Liver (tissue), 8 donors: ENCODE measurements at regions not wholly inside any gene's neighbourhood (a gene's known extent, or its start where the extent isn't known, plus 50 kb on each side); places are given as distances from the start of the nearest gene placed in this dataset.

Experiments
- DNase-seq: peaks from one replicate; pipeline ENCODE4 v3.0.0-alpha.2; 2017; ENCODE audit warnings: low spot score
- H3K27ac ChIP-seq, 2 donors: one replicate each; pipeline ENCODE4 v1.7.0; 2013; ENCODE audit warnings: inconsistent platforms in 2 of 2, low read length in 2 of 2, control low read depth in 1 of 2, low read depth in 1 of 2, mild to moderate bottlenecking in 1 of 2
- H3K27me3 ChIP-seq, 4 donors: one replicate each; pipeline versions ENCODE4 v1.6.1 to v1.7.0; 2013; ENCODE audit warnings: low read length in 3 of 4, inconsistent platforms in 1 of 4, mild to moderate bottlenecking in 1 of 4, moderate library complexity in 1 of 4; ENCODE audit not compliant: control insufficient read depth in 4 of 4, insufficient read depth in 4 of 4
- H3K36me3 ChIP-seq, 4 donors: one replicate each; pipeline versions ENCODE4 v1.6.1 to v1.7.0; 2013; ENCODE audit warnings: low read length in 3 of 4, mild to moderate bottlenecking in 3 of 4, low read depth in 1 of 4, moderate library complexity in 1 of 4; ENCODE audit not compliant: control insufficient read depth in 4 of 4, insufficient read depth in 3 of 4
- H3K4me1 ChIP-seq, 4 donors: one replicate each; pipeline versions ENCODE4 v1.6.1 to v1.7.0; 2013; ENCODE audit warnings: low read length in 3 of 4, mild to moderate bottlenecking in 3 of 4, moderate library complexity in 1 of 4; ENCODE audit not compliant: control insufficient read depth in 4 of 4, insufficient read depth in 4 of 4
- H3K4me3 ChIP-seq, 3 donors: one replicate each; pipeline versions ENCODE4 v1.6.1 to v1.7.0; 2013; ENCODE audit warnings: low read length in 3 of 3, control low read depth in 1 of 3, low read depth in 1 of 3, mild to moderate bottlenecking in 1 of 3
- H3K9ac ChIP-seq, 2 donors: one replicate each; pipeline ENCODE4 v1.7.0; 2013; ENCODE audit warnings: low read length in 2 of 2, mild to moderate bottlenecking in 2 of 2, moderate library complexity in 2 of 2, control low read depth in 1 of 2, low read depth in 1 of 2
- H3K9me3 ChIP-seq, 4 donors: one replicate each; pipeline versions ENCODE4 v1.6.1 to v1.7.0; 2013; ENCODE audit warnings: low read length in 3 of 4; ENCODE audit not compliant: control insufficient read depth in 4 of 4
- EGR1 ChIP-seq, 2 donors: IDR thresholded peaks; 2 replicates each; pipeline ENCODE4 v1.6.1; 2016 to 2018; ENCODE audit warnings: antibody characterized with exemption in 2 of 2, low read depth in 2 of 2
- FOXA1 ChIP-seq: IDR thresholded peaks from 2 replicates; pipeline ENCODE4 v1.6.1; 2016; ENCODE audit warnings: antibody characterized with exemption
- FOXA2 ChIP-seq: IDR thresholded peaks from 2 replicates; pipeline ENCODE4 v1.6.1; 2016; ENCODE audit warnings: antibody characterized with exemption
- GABPA ChIP-seq, 2 donors: IDR thresholded peaks in 1 of 2; conservative IDR thresholded peaks in 1 of 2; 2 replicates each; pipeline ENCODE4 v1.6.1; 2016; ENCODE audit warnings: antibody characterized with exemption in 2 of 2, mild to moderate bottlenecking in 1 of 2, moderate library complexity in 1 of 2
- HNF4A ChIP-seq, 2 donors: conservative IDR thresholded peaks; 2 replicates each; pipeline ENCODE4 v1.6.1; 2016; ENCODE audit warnings: antibody characterized with exemption in 2 of 2, mild to moderate bottlenecking in 2 of 2
- HNF4G ChIP-seq: IDR thresholded peaks from 2 replicates; pipeline ENCODE4 v1.6.1; 2016; ENCODE audit warnings: antibody characterized with exemption
- JUND ChIP-seq, 2 donors: IDR thresholded peaks; 2 replicates each; pipeline ENCODE4 v1.6.1; 2016; ENCODE audit warnings: antibody characterized with exemption in 2 of 2
- NR2F2 ChIP-seq: IDR thresholded peaks from 2 replicates; pipeline ENCODE4 v1.6.1; 2016; ENCODE audit warnings: antibody characterized with exemption
- RAD21 ChIP-seq, 2 donors: IDR thresholded peaks; 2 replicates each; pipeline ENCODE4 v1.6.1; 2016; ENCODE audit warnings: antibody characterized with exemption in 2 of 2, mild to moderate bottlenecking in 2 of 2
- RXRA ChIP-seq, 2 donors: IDR thresholded peaks; 2 replicates each; pipeline ENCODE4 v1.6.1; 2017 to 2018; ENCODE audit warnings: antibody characterized with exemption in 2 of 2, mild to moderate bottlenecking in 1 of 2
- SP1 ChIP-seq: IDR thresholded peaks from 2 replicates; pipeline ENCODE4 v1.6.1; 2018; ENCODE audit warnings: antibody characterized with exemption, mild to moderate bottlenecking
- TAF1 ChIP-seq: conservative IDR thresholded peaks from 2 replicates; pipeline ENCODE4 v1.6.1; 2016; ENCODE audit warnings: antibody characterized with exemption, mild to moderate bottlenecking
- YY1 ChIP-seq: IDR thresholded peaks from 2 replicates; pipeline ENCODE4 v1.6.1; 2016; ENCODE audit warnings: antibody characterized with exemption, mild to moderate bottlenecking
- WGBS: extraction: QIAGEN DNeasy Blood & Tissue Kit; methylation state at CpG from one replicate; pipeline ENCODE4 v1.1.7; 2013; 5-methylcytosine and 5-hydroxymethylcytosine counted together
- TF ChIP-seq, protein P1 (sequence below): IDR thresholded peaks from 2 replicates; pipeline ENCODE4 v1.6.1; 2016; ENCODE audit warnings: antibody characterized with exemption
- TF ChIP-seq, protein P2 (sequence below): IDR thresholded peaks from 2 replicates; pipeline ENCODE4 v1.6.1; 2016; ENCODE audit warnings: antibody characterized with exemption
- TF ChIP-seq, protein P3 (sequence below): IDR thresholded peaks from 2 replicates; pipeline ENCODE4 v1.6.1; 2016; ENCODE audit warnings: antibody characterized with exemption
- TF ChIP-seq, protein P4 (sequence below): IDR thresholded peaks from 2 replicates; pipeline ENCODE4 v1.6.1; 2016; ENCODE audit warnings: antibody characterized with exemption, mild to moderate bottlenecking
- TF ChIP-seq, protein P5 (sequence below): fragments of 150-350 bp; IDR thresholded peaks from 2 replicates; pipeline ENCODE4 v1.5.1; 2017; ENCODE audit warnings: improper control_type of control experiment, low read depth, low read length; ENCODE audit not compliant: missing input control
- donor health status: healthy.
- donor health status: healthy.
- donor health status: healthy.
- donor health status: healthy.
- donor health status: healthy.

DNA sequence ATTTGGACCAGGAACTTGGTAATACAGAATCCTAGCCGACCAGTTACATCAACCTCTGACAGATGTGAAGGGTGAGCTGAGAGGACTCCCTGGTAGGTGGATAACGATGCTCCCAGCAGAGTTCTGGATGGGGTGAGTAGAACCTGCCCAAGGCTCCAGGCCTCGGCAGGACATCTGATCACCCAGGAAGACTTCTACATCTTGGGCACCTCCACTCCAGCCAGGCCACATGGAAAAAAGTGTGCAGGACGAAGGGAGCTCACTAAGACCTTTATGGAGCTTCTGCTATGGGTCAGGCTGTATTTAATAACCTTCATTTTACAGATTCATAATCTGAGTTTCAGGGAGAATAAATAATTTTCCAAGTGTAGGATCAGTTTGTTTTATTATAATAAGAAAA is 1028.7 kb downstream of the BCL11B start:
- Histone ChIP-seq H3K9ac (no peak overlapping the region), H3K36me3 (no peaks in the 10 kb centered on the region), H3K4me1 (no peaks in the 10 kb centered on the region), H3K4me3 (no peak overlapping the region), H3K27me3 (peaks cover 0 to 4% (median 0%) of the 10 kb centered on the region in 4 donors), H3K9me3 (no peaks in the 10 kb centered on the region), H3K27ac (no peak overlapping the region)
- no peak for DNase-seq
- TF ChIP-seq, protein P1, sequence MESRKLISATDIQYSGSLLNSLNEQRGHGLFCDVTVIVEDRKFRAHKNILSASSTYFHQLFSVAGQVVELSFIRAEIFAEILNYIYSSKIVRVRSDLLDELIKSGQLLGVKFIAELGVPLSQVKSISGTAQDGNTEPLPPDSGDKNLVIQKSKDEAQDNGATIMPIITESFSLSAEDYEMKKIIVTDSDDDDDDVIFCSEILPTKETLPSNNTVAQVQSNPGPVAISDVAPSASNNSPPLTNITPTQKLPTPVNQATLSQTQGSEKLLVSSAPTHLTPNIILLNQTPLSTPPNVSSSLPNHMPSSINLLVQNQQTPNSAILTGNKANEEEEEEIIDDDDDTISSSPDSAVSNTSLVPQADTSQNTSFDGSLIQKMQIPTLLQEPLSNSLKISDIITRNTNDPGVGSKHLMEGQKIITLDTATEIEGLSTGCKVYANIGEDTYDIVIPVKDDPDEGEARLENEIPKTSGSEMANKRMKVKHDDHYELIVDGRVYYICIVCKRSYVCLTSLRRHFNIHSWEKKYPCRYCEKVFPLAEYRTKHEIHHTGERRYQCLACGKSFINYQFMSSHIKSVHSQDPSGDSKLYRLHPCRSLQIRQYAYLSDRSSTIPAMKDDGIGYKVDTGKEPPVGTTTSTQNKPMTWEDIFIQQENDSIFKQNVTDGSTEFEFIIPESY = no peak
- no peak for TF ChIP-seq HNF4A (conservative IDR thresholded peaks at IDR 0.05)
- no peak for TF ChIP-seq JUND (IDR thresholded peaks at IDR 0.05)
- TF ChIP-seq, protein P2, sequence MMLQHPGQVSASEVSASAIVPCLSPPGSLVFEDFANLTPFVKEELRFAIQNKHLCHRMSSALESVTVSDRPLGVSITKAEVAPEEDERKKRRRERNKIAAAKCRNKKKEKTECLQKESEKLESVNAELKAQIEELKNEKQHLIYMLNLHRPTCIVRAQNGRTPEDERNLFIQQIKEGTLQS = no peak
- TF ChIP-seq GABPA (IDR thresholded peaks at IDR 0.05 in 1 of 2, conservative IDR thresholded peaks at IDR 0.05 in 1 of 2) = no peak
- TF ChIP-seq RXRA (IDR thresholded peaks at IDR 0.05) = no peak
- TF ChIP-seq, protein P3, sequence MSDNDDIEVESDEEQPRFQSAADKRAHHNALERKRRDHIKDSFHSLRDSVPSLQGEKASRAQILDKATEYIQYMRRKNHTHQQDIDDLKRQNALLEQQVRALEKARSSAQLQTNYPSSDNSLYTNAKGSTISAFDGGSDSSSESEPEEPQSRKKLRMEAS = no peak
- WGBS = 67% methylated on average over 4 of the region's 4 CpGs

DNA sequence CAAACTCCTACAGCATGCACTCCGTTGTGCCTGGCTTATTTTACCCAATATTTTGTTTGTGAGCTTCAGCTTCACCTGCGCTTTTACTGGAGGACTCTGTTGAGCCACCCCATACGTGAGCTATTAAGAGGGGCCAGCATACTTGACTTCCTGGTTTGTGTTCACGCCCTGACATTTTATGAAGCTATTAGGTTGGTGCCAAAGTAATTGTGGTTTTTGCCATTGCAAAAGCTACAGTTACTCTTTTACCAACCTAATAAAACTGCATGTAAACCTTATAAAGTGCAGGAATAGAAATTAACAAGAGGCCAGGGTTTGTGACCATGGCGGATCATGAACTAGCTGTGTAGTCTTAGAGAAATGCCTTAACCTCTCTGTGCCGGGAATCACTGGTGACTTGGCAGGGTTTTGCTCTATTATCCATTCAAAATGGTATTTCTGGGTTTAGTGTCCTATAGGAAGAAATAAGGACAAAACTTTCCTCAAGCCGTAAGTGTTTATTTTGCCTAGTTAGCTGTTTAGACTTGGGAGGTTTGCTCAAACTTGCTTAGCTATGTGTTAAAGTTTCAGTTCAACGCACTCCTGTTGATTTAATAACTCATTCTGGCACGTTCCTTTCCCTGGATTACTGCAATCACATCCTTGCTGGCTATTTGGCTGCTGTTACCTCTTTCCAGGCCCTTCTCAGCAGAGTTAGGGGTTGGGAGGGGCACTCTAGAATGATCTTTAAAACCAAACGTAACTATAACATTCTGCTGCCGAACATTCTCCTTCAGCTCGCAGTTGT is 1027.6 kb downstream of the BCL11B start:
- Histone ChIP-seq H3K36me3 (no peaks in the 10 kb centered on the region), H3K9ac (no peak overlapping the region), H3K4me3 (no peak overlapping the region), H3K27me3 (peaks cover 0 to 4% (median 0%) of the 10 kb centered on the region in 4 donors), H3K4me1 (no peaks in the 10 kb centered on the region), H3K9me3 (no peaks in the 10 kb centered on the region), H3K27ac (no peak overlapping the region)
- no peak for DNase-seq
- WGBS = 70% methylated on average over 12 of the region's 12 CpGs
- TF ChIP-seq RXRA (IDR thresholded peaks at IDR 0.05) = no peak
- TF ChIP-seq, protein P2 = no peak
- TF ChIP-seq YY1 = no peak
- TF ChIP-seq GABPA (IDR thresholded peaks at IDR 0.05 in 1 of 2, conservative IDR thresholded peaks at IDR 0.05 in 1 of 2) = no peak
- TF ChIP-seq SP1 = no peak
- TF ChIP-seq EGR1 (IDR thresholded peaks at IDR 0.05; ENCODE audit: low read depth in 2 of 2) = no peak
- TF ChIP-seq, protein P1 = no peak
- TF ChIP-seq HNF4G = no peak
- no peak for TF ChIP-seq FOXA2
- TF ChIP-seq, protein P4, sequence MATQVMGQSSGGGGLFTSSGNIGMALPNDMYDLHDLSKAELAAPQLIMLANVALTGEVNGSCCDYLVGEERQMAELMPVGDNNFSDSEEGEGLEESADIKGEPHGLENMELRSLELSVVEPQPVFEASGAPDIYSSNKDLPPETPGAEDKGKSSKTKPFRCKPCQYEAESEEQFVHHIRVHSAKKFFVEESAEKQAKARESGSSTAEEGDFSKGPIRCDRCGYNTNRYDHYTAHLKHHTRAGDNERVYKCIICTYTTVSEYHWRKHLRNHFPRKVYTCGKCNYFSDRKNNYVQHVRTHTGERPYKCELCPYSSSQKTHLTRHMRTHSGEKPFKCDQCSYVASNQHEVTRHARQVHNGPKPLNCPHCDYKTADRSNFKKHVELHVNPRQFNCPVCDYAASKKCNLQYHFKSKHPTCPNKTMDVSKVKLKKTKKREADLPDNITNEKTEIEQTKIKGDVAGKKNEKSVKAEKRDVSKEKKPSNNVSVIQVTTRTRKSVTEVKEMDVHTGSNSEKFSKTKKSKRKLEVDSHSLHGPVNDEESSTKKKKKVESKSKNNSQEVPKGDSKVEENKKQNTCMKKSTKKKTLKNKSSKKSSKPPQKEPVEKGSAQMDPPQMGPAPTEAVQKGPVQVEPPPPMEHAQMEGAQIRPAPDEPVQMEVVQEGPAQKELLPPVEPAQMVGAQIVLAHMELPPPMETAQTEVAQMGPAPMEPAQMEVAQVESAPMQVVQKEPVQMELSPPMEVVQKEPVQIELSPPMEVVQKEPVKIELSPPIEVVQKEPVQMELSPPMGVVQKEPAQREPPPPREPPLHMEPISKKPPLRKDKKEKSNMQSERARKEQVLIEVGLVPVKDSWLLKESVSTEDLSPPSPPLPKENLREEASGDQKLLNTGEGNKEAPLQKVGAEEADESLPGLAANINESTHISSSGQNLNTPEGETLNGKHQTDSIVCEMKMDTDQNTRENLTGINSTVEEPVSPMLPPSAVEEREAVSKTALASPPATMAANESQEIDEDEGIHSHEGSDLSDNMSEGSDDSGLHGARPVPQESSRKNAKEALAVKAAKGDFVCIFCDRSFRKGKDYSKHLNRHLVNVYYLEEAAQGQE = no peak
- no peak for TF ChIP-seq HNF4A (conservative IDR thresholded peaks at IDR 0.05)
- TF ChIP-seq RAD21 (IDR thresholded peaks at IDR 0.05) = no peak
- TF ChIP-seq, protein P3 = no peak
- TF ChIP-seq, protein P5, sequence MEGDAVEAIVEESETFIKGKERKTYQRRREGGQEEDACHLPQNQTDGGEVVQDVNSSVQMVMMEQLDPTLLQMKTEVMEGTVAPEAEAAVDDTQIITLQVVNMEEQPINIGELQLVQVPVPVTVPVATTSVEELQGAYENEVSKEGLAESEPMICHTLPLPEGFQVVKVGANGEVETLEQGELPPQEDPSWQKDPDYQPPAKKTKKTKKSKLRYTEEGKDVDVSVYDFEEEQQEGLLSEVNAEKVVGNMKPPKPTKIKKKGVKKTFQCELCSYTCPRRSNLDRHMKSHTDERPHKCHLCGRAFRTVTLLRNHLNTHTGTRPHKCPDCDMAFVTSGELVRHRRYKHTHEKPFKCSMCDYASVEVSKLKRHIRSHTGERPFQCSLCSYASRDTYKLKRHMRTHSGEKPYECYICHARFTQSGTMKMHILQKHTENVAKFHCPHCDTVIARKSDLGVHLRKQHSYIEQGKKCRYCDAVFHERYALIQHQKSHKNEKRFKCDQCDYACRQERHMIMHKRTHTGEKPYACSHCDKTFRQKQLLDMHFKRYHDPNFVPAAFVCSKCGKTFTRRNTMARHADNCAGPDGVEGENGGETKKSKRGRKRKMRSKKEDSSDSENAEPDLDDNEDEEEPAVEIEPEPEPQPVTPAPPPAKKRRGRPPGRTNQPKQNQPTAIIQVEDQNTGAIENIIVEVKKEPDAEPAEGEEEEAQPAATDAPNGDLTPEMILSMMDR = no peak
- TF ChIP-seq FOXA1 = no peak
- no peak for TF ChIP-seq TAF1
- TF ChIP-seq JUND (IDR thresholded peaks at IDR 0.05) = no peak
- no peak for TF ChIP-seq NR2F2
